SK-N-SH (cell line): ENCODE measurements at regions not wholly inside any gene's neighbourhood (a gene's known extent, or its start where the extent isn't known, plus 50 kb on each side); places are given as distances from the start of the nearest gene placed in this dataset.

Experiments
- CTCF ChIA-PET: fragments of 300-600, 350-600 bp; formaldehyde crosslinking; extraction: SDS; loops from one replicate; lab custom pipeline; 2021; lab: Yijun Ruan, JAX
- POLR2A ChIA-PET: fragments of 350-600 bp; sonication (Branson Sonifier 250); formaldehyde crosslinking; extraction: SDS; loops from one replicate; lab custom pipeline; 2020; ENCODE audit warnings: antibody characterized with exemption, inconsistent platforms; lab: Yijun Ruan, JAX
- DNase-seq: peaks from one replicate; pipeline ENCODE4 v3.0.0; 2012
- H2AFZ ChIP-seq: fragments of 200-600 bp; sonication (generic); 2 replicates; pipeline ENCODE4 v1.8.1; 2016; ENCODE audit warnings: antibody characterized with exemption, mild to moderate bottlenecking, low read depth
- H3F3A ChIP-seq: fragments of 200-600 bp; sonication (generic); replicated peaks from 2 replicates; pipeline ENCODE3; 2016; ENCODE audit warnings: antibody characterized with exemption, mild to moderate bottlenecking; ENCODE audit not compliant: insufficient read depth
- H3K27ac ChIP-seq, 2 experiments: fragments of 200-500 bp in 1 of 2; fragments of 200-600 bp in 1 of 2; sonication (Bioruptor generic) in 1 of 2; sonication (generic), shearing (Covaris generic) in 1 of 2; 2 replicates each; pipeline versions ENCODE4 v1.5.1 to v1.6.1; 2014 to 2016; ENCODE audit warnings: low read depth in 2 of 2, inconsistent platforms in 1 of 2, low read length in 1 of 2, mild to moderate bottlenecking in 1 of 2, mixed read lengths in 1 of 2
- H3K27me3 ChIP-seq: fragments of 200-600 bp; sonication (generic), shearing (Covaris generic); 2 replicates; pipeline ENCODE4 v1.6.1; 2016; ENCODE audit warnings: mixed run types; ENCODE audit not compliant: insufficient read depth
- H3K36me3 ChIP-seq, 2 experiments: fragments of 200-500 bp in 1 of 2; fragments of 200-600 bp in 1 of 2; sonication (Bioruptor generic) in 1 of 2; sonication (generic) in 1 of 2; replicated peaks in 1 of 2; 2 replicates each; pipeline versions ENCODE3 to v1.5.1; 2014 to 2016; ENCODE audit warnings: low read length in 1 of 2, mild to moderate bottlenecking in 1 of 2; ENCODE audit not compliant: insufficient read depth in 2 of 2, control insufficient read depth in 1 of 2
- H3K4me1 ChIP-seq, 2 experiments: fragments of 200-500 bp in 1 of 2; fragments of 200-600 bp in 1 of 2; sonication (Bioruptor generic) in 1 of 2; sonication (generic), shearing (Covaris generic) in 1 of 2; 2 replicates each; pipeline versions ENCODE4 v1.5.1 to v1.6.1; 2014 to 2016; ENCODE audit warnings: low read depth in 1 of 2, low read length in 1 of 2, mixed run types in 1 of 2; ENCODE audit not compliant: insufficient read depth in 2 of 2, control insufficient read depth in 1 of 2
- H3K4me2 ChIP-seq: fragments of 200-600 bp; sonication (generic), shearing (Covaris generic); 2 replicates; pipeline ENCODE4 v1.6.1; 2017; ENCODE audit warnings: mixed run types
- H3K4me3 ChIP-seq, 2 experiments: fragments of 200-500 bp in 1 of 2; fragments of 200-600 bp in 1 of 2; sonication (Bioruptor generic) in 1 of 2; sonication (generic), shearing (Covaris generic) in 1 of 2; 2 replicates each; pipeline versions ENCODE4 v1.5.1 to v1.8.1; 2014 to 2016; ENCODE audit warnings: low read depth in 2 of 2, inconsistent platforms in 1 of 2, low read length in 1 of 2, mild to moderate bottlenecking in 1 of 2, mixed read lengths in 1 of 2, moderate library complexity in 1 of 2
- H3K79me2 ChIP-seq: fragments of 200-600 bp; sonication (generic); 2 replicates; pipeline ENCODE4 v1.8.1; 2017; ENCODE audit warnings: mild to moderate bottlenecking; ENCODE audit not compliant: insufficient read depth
- H3K9ac ChIP-seq: fragments of 200-600 bp; sonication (generic); 2 replicates; pipeline ENCODE4 v1.6.1; 2017; ENCODE audit warnings: mixed run types
- H3K9me2 ChIP-seq: fragments of 200-600 bp; sonication (generic); 2 replicates; pipeline ENCODE4 v1.6.1; 2017; ENCODE audit warnings: mixed run types
- H3K9me3 ChIP-seq: fragments of 200-600 bp; sonication (generic); 2 replicates; pipeline ENCODE4 v1.6.1; 2017; ENCODE audit warnings: mixed run types, mild to moderate bottlenecking, moderate library complexity
- H4K20me1 ChIP-seq: fragments of 200-600 bp; sonication (generic); 2 replicates; pipeline ENCODE4 v1.6.1; 2017; ENCODE audit warnings: mild to moderate bottlenecking, mixed run types; ENCODE audit not compliant: insufficient read depth
- EP300 ChIP-seq, 2 experiments: IDR thresholded peaks; 2 replicates each; pipeline versions ENCODE4 v1.4.0 to v1.6.1; 2012; ENCODE audit warnings: borderline replicate concordance in 1 of 2, low read depth in 1 of 2, low read length in 1 of 2
- EZH2phosphoT487 ChIP-seq: fragments of 200-600 bp; sonication (generic); IDR thresholded peaks from 2 replicates; pipeline ENCODE4 v1.6.1; 2017; ENCODE audit warnings: low read depth, mixed run types, mild to moderate bottlenecking, antibody characterized with exemption, moderate library complexity, borderline replicate concordance
- FOXJ3 ChIP-seq: sonication (generic); formaldehyde crosslinking; IDR thresholded peaks from 2 replicates; pipeline ENCODE4 v1.5.1; 2020; ENCODE audit warnings: mild to moderate bottlenecking, missing genetic modification reagents
- FOXM1 ChIP-seq: IDR thresholded peaks from 2 replicates; pipeline ENCODE4 v1.4.0; 2012; ENCODE audit warnings: low read depth, mild to moderate bottlenecking
- JUND ChIP-seq: IDR thresholded peaks from 2 replicates; pipeline ENCODE4 v1.4.0; 2012
- MEF2A ChIP-seq: IDR thresholded peaks from 2 replicates; pipeline ENCODE4 v1.4.0; 2012; ENCODE audit warnings: low read depth, borderline replicate concordance
- MXI1 ChIP-seq: IDR thresholded peaks from 2 replicates; pipeline ENCODE4 v1.6.1; 2012; ENCODE audit warnings: mild to moderate bottlenecking, low read depth, low read length, improper control_type of control experiment
- NRF1 ChIP-seq: IDR thresholded peaks from 2 replicates; pipeline ENCODE4 v1.6.1; 2012; ENCODE audit warnings: low read depth, mild to moderate bottlenecking, low read length
- RAD21 ChIP-seq: IDR thresholded peaks from 2 replicates; pipeline ENCODE4 v1.6.1; 2012; ENCODE audit warnings: mild to moderate bottlenecking, low read length
- RFX5 ChIP-seq: IDR thresholded peaks from 2 replicates; pipeline ENCODE4 v1.6.1; 2012; ENCODE audit warnings: mild to moderate bottlenecking, improper control_type of control experiment, low read length
- RXRA ChIP-seq: IDR thresholded peaks from 2 replicates; pipeline ENCODE4 v1.4.0; 2012; ENCODE audit warnings: low read depth, mild to moderate bottlenecking, borderline replicate concordance
- YY1 ChIP-seq: IDR thresholded peaks from 2 replicates; pipeline ENCODE4 v1.4.0; 2012; ENCODE audit warnings: low read depth, mild to moderate bottlenecking
- TF ChIP-seq, protein P1 (sequence below): IDR thresholded peaks from 2 replicates; pipeline ENCODE4 v1.4.0; 2012; ENCODE audit warnings: low read depth
- TF ChIP-seq, protein P2 (sequence below): IDR thresholded peaks from 2 replicates; pipeline ENCODE4 v1.6.1; 2012; ENCODE audit warnings: mild to moderate bottlenecking, low read depth, low read length, moderate library complexity
- TF ChIP-seq, protein P3 (sequence below): fragments of 150-350 bp; IDR thresholded peaks from 2 replicates; pipeline ENCODE4 v1.6.1; 2017; ENCODE audit warnings: antibody characterized with exemption, low read length, low read depth, borderline replicate concordance
- TF ChIP-seq, protein P4 (sequence below): IDR thresholded peaks from 2 replicates; pipeline ENCODE4 v1.4.0; 2012; ENCODE audit warnings: low read depth, borderline replicate concordance
- TF ChIP-seq, protein P5 (sequence below): IDR thresholded peaks from 2 replicates; pipeline ENCODE4 v1.4.0; 2012; ENCODE audit warnings: low read depth, borderline replicate concordance

DNA sequence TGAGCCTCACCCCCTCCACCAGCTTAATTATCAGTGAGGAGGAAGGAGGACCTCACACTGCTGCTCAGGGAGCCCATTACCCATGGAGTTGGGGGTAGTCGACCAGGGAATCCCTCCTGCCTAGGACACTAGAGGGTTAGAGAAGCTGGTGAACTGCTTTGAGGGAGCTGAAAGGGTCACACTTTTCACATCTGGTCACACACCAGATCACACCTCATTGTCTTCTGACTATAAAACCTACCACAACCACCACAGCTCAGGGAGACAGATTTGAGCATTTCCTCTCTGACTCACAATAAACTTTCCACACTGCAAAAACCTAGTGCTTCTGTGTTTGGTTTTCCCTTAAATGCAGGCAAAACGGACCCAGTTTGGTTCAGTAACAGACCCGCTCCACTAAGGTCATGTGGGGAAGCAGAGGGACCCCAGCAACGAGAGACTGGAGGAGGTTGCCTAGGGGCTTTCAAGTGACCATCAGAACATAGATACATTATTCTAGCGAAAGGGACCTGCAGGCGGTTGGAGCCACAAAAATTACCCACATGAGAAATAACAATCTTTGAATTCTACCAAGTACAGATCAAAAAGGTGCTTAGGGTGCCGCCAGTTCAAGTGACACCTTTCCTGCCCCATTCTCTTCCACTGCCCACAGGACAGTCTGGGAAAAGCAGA lies 151.4 kb upstream of the AVPR1A start (continued):
- TF ChIP-seq YY1, result no peak

DNA sequence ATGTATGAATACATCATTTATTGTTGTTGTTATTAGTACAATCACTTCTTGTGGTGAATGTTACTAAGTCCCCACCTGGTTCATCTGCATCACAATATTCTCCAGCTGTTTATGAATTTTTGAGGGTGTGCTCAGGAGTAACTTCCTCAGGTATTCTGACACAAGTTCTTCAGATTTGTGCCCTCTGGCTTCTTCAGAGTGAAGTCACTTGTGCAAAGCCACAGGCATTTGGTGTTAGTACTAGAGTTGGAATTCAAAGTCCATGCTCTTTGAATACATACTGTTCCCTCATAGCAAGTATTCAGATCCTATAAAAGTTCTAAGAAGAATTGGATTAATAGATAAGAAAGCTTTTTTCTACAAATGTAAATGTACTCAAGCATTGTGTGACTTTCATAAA lies 150.3 kb upstream of the AVPR1A start:
- Histone ChIP-seq H3K4me1 (no peaks in the 10 kb centered on the region; a peak in 1 of 4 replicates), H3K27ac (no peak overlapping the region), H3K4me2 (no peak overlapping the region), H3K9me3 (no peaks in the 10 kb centered on the region), H3K9ac (no peak overlapping the region), H4K20me1 (no peaks in the 10 kb centered on the region), H3F3A (no peaks in the 10 kb centered on the region), H3K4me3 (no peak overlapping the region), H3K79me2 (no peaks in the 10 kb centered on the region), H3K36me3 (no peaks in the 10 kb centered on the region), H3K27me3 (no peaks in the 10 kb centered on the region; the same call in 1 of the 2 replicates), H2AFZ (no peak overlapping the region), H3K9me2 (no peaks in the 10 kb centered on the region)
- no peak for DNase-seq
- ChIA-PET POLR2A (no interaction called here), CTCF (interaction anchor here (0.7 kb wide), 1 partner anchor 1633 kb away, joined by 3 read pairs; no protein-coding TSS in a partner anchor)
- no peak for TF ChIP-seq RFX5
- no peak for TF ChIP-seq RAD21
- TF ChIP-seq, protein P1, sequence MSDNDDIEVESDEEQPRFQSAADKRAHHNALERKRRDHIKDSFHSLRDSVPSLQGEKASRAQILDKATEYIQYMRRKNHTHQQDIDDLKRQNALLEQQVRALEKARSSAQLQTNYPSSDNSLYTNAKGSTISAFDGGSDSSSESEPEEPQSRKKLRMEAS, result no peak
- TF ChIP-seq RXRA, result no peak
- TF ChIP-seq, protein P2, sequence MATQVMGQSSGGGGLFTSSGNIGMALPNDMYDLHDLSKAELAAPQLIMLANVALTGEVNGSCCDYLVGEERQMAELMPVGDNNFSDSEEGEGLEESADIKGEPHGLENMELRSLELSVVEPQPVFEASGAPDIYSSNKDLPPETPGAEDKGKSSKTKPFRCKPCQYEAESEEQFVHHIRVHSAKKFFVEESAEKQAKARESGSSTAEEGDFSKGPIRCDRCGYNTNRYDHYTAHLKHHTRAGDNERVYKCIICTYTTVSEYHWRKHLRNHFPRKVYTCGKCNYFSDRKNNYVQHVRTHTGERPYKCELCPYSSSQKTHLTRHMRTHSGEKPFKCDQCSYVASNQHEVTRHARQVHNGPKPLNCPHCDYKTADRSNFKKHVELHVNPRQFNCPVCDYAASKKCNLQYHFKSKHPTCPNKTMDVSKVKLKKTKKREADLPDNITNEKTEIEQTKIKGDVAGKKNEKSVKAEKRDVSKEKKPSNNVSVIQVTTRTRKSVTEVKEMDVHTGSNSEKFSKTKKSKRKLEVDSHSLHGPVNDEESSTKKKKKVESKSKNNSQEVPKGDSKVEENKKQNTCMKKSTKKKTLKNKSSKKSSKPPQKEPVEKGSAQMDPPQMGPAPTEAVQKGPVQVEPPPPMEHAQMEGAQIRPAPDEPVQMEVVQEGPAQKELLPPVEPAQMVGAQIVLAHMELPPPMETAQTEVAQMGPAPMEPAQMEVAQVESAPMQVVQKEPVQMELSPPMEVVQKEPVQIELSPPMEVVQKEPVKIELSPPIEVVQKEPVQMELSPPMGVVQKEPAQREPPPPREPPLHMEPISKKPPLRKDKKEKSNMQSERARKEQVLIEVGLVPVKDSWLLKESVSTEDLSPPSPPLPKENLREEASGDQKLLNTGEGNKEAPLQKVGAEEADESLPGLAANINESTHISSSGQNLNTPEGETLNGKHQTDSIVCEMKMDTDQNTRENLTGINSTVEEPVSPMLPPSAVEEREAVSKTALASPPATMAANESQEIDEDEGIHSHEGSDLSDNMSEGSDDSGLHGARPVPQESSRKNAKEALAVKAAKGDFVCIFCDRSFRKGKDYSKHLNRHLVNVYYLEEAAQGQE, result no peak
- TF ChIP-seq, protein P3, sequence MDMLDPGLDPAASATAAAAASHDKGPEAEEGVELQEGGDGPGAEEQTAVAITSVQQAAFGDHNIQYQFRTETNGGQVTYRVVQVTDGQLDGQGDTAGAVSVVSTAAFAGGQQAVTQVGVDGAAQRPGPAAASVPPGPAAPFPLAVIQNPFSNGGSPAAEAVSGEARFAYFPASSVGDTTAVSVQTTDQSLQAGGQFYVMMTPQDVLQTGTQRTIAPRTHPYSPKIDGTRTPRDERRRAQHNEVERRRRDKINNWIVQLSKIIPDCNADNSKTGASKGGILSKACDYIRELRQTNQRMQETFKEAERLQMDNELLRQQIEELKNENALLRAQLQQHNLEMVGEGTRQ, result no peak
- no peak for TF ChIP-seq FOXM1
- no peak for TF ChIP-seq MEF2A
- no peak for TF ChIP-seq YY1
- no peak for TF ChIP-seq NRF1
- no peak for TF ChIP-seq EZH2phosphoT487
- TF ChIP-seq, protein P4, sequence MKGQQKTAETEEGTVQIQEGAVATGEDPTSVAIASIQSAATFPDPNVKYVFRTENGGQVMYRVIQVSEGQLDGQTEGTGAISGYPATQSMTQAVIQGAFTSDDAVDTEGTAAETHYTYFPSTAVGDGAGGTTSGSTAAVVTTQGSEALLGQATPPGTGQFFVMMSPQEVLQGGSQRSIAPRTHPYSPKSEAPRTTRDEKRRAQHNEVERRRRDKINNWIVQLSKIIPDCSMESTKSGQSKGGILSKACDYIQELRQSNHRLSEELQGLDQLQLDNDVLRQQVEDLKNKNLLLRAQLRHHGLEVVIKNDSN, result no peak
- no peak for TF ChIP-seq FOXJ3 (CRISPR knock-in tag)
- TF ChIP-seq, protein P5, sequence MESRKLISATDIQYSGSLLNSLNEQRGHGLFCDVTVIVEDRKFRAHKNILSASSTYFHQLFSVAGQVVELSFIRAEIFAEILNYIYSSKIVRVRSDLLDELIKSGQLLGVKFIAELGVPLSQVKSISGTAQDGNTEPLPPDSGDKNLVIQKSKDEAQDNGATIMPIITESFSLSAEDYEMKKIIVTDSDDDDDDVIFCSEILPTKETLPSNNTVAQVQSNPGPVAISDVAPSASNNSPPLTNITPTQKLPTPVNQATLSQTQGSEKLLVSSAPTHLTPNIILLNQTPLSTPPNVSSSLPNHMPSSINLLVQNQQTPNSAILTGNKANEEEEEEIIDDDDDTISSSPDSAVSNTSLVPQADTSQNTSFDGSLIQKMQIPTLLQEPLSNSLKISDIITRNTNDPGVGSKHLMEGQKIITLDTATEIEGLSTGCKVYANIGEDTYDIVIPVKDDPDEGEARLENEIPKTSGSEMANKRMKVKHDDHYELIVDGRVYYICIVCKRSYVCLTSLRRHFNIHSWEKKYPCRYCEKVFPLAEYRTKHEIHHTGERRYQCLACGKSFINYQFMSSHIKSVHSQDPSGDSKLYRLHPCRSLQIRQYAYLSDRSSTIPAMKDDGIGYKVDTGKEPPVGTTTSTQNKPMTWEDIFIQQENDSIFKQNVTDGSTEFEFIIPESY, result no peak
- no peak for TF ChIP-seq MXI1
- TF ChIP-seq EP300 (IDR thresholded peaks at IDR 0.05; ENCODE audit: borderline replicate concordance in 1 of 2, low read depth in 1 of 2, low read length in 1 of 2), result no peak
- TF ChIP-seq JUND, result no peak
